WTC11 (cell line): ENCODE measurements at regions not wholly inside any gene's neighbourhood (a gene's known extent, or its start where the extent isn't known, plus 50 kb on each side); places are given as distances from the start of the nearest gene placed in this dataset.

Source experiments
- ATAC-seq: fragments of 200-7000 bp; cut with Tn5 transposase; 2 replicates; pipeline ENCODE4 v1.10.0; 2021; ENCODE audit warnings: mild to moderate bottlenecking, moderate library complexity
- CTCF ChIA-PET: fragments of 300-600 bp; sonication (Branson Sonifier 250); formaldehyde crosslinking; loops from one replicate; lab custom pipeline; 2021; ENCODE audit warnings: antibody characterized with exemption; lab: Charles Lee
- POLR2A ChIA-PET: fragments of 350-600 bp; sonication (Branson Sonifier 250); formaldehyde crosslinking; loops from one replicate; lab custom pipeline; 2021; ENCODE audit warnings: antibody characterized with exemption; lab: Charles Lee
- DNase-seq: peaks from one replicate; pipeline ENCODE4 v3.0.0; 2021; ENCODE audit warnings: low spot score
- H3K27ac Mint-ChIP-seq: 2 replicates; pipeline ENCODE4 v1.8.0; 2021; ENCODE audit warnings: mixed read lengths
- H3K27me3 Mint-ChIP-seq: 2 replicates; pipeline ENCODE4 v1.8.0; 2021; ENCODE audit warnings: low read depth, mild to moderate bottlenecking, moderate library complexity, mixed read lengths
- H3K36me3 Mint-ChIP-seq: 2 replicates; pipeline ENCODE4 v1.8.0; 2021; ENCODE audit warnings: mixed read lengths
- H3K4me1 Mint-ChIP-seq: 2 replicates; pipeline ENCODE4 v1.8.0; 2022; ENCODE audit warnings: mixed read lengths
- H3K4me3 Mint-ChIP-seq: 2 replicates; pipeline ENCODE4 v1.8.0; 2021; ENCODE audit warnings: mild to moderate bottlenecking, moderate library complexity, mixed read lengths
- H3K9me3 Mint-ChIP-seq: 2 replicates; pipeline ENCODE4 v1.8.0; 2021; ENCODE audit warnings: mixed read lengths
- ATF6 ChIP-seq: sonication (generic); formaldehyde crosslinking; IDR thresholded peaks from 2 replicates; pipeline ENCODE4 v1.8.1; 2023; ENCODE audit warnings: mild to moderate bottlenecking, missing genetic modification reagents
- E2F5 ChIP-seq: sonication (generic); formaldehyde crosslinking; IDR thresholded peaks from 2 replicates; pipeline ENCODE4 v1.8.1; 2022; ENCODE audit warnings: mild to moderate bottlenecking, moderate library complexity, missing genetic modification reagents
- ERG ChIP-seq: fragments of 250-450 bp; sonication (Bioruptor Pico); IDR thresholded peaks from 2 replicates; pipeline ENCODE4 v1.8.0; 2021; ENCODE audit warnings: mild to moderate bottlenecking
- FOXP1 ChIP-seq: sonication (generic); formaldehyde crosslinking; IDR thresholded peaks from 2 replicates; pipeline ENCODE4 v1.8.0; 2022; ENCODE audit warnings: missing genetic modification reagents, mild to moderate bottlenecking, moderate library complexity, borderline replicate concordance
- GABPB1 ChIP-seq: sonication (generic); formaldehyde crosslinking; IDR thresholded peaks from 2 replicates; pipeline ENCODE4 v1.8.1; 2023; ENCODE audit warnings: mild to moderate bottlenecking, missing genetic modification reagents
- GTF2I ChIP-seq: fragments of 250-450 bp; sonication (Bioruptor Pico); conservative IDR thresholded peaks from 2 replicates; pipeline ENCODE4 v1.4.0; 2021; ENCODE audit warnings: mild to moderate bottlenecking
- MYBL2 ChIP-seq: sonication (generic); formaldehyde crosslinking; IDR thresholded peaks from 2 replicates; pipeline ENCODE4 v1.8.1; 2023; ENCODE audit warnings: mild to moderate bottlenecking, moderate library complexity, missing genetic modification reagents
- NFATC4 ChIP-seq: fragments of 250-450 bp; sonication (Bioruptor Pico); IDR thresholded peaks from 2 replicates; pipeline ENCODE4 v1.9.0; 2021; ENCODE audit warnings: mild to moderate bottlenecking
- OVOL2 ChIP-seq: fragments of 250-450 bp; sonication (Bioruptor Pico); IDR thresholded peaks from 2 replicates; pipeline ENCODE4 v1.9.0; 2021; ENCODE audit warnings: mild to moderate bottlenecking, borderline replicate concordance
- PRDM15 ChIP-seq: sonication (generic); formaldehyde crosslinking; IDR thresholded peaks from 2 replicates; pipeline ENCODE4 v1.8.0; 2022; ENCODE audit warnings: missing genetic modification reagents
- SMAD3 ChIP-seq: sonication (generic); formaldehyde crosslinking; IDR thresholded peaks from 2 replicates; pipeline ENCODE4 v1.8.0; 2022; ENCODE audit warnings: missing genetic modification reagents, mild to moderate bottlenecking, borderline replicate concordance
- SOX15 ChIP-seq: fragments of 250-450 bp; sonication (Bioruptor Pico); IDR thresholded peaks from 2 replicates; pipeline ENCODE4 v1.9.0; 2021; ENCODE audit warnings: mild to moderate bottlenecking
- ZNF138 ChIP-seq: sonication (generic); formaldehyde crosslinking; conservative IDR thresholded peaks from 2 replicates; pipeline ENCODE4 v1.8.1; 2022; ENCODE audit warnings: mild to moderate bottlenecking, moderate library complexity, missing genetic modification reagents
- ZNF219 ChIP-seq: sonication (generic); formaldehyde crosslinking; IDR thresholded peaks from 2 replicates; pipeline ENCODE4 v1.8.0; 2023; ENCODE audit warnings: missing genetic modification reagents, mild to moderate bottlenecking, borderline replicate concordance
- ZNF396 ChIP-seq: fragments of 250-450 bp; sonication (Bioruptor Pico); IDR thresholded peaks from 2 replicates; pipeline ENCODE4 v1.8.0; 2021; ENCODE audit warnings: mild to moderate bottlenecking, moderate library complexity, borderline replicate concordance
- ZNF423 ChIP-seq: fragments of 250-450 bp; sonication (Bioruptor Pico); IDR thresholded peaks from 2 replicates; pipeline ENCODE4 v2.1.2; 2022; ENCODE audit warnings: mild to moderate bottlenecking, moderate library complexity
- TF ChIP-seq, protein P1 (sequence below): sonication (generic); formaldehyde crosslinking; IDR thresholded peaks from 2 replicates; pipeline ENCODE4 v1.8.1; 2023; ENCODE audit warnings: mild to moderate bottlenecking, missing genetic modification reagents
- TF ChIP-seq, protein P2 (sequence below): sonication (generic); formaldehyde crosslinking; IDR thresholded peaks from 2 replicates; pipeline ENCODE4 v1.8.1; 2022; ENCODE audit warnings: low read depth, missing genetic modification reagents, borderline replicate concordance
- TF ChIP-seq, protein P3 (sequence below): sonication (generic); formaldehyde crosslinking; IDR thresholded peaks from 2 replicates; pipeline ENCODE4 v1.8.0; 2022; ENCODE audit warnings: mild to moderate bottlenecking, missing genetic modification reagents
- TF ChIP-seq, protein P4 (sequence below): sonication (generic); formaldehyde crosslinking; IDR thresholded peaks from 2 replicates; pipeline ENCODE4 v1.8.1; 2022; ENCODE audit warnings: low read depth, mild to moderate bottlenecking, moderate library complexity, missing genetic modification reagents, borderline replicate concordance
- TF ChIP-seq, protein P5 (sequence below): sonication (generic); formaldehyde crosslinking; IDR thresholded peaks from 2 replicates; pipeline ENCODE4 v1.8.1; 2022; ENCODE audit warnings: missing genetic modification reagents, borderline replicate concordance

DNA sequence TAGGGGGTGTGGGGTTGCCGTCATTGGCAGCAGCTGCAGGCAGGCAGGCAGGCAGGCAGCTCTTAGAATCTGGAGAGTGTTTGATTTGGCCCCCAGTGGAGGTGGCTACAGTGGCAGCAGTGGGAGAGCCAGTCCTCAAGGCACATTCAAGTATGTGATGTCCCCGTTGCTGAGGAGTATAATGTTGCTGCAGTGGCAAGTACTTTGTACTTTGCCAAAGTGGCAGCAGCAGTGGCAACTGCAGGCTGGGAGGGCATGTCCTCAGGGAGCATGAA lies 147.1 kb downstream of the PAPOLA start (continued):
- no peak for TF ChIP-seq ERG
- no peak for TF ChIP-seq GABPB1 (CRISPR knock-in tag)
- TF ChIP-seq, protein P1, sequence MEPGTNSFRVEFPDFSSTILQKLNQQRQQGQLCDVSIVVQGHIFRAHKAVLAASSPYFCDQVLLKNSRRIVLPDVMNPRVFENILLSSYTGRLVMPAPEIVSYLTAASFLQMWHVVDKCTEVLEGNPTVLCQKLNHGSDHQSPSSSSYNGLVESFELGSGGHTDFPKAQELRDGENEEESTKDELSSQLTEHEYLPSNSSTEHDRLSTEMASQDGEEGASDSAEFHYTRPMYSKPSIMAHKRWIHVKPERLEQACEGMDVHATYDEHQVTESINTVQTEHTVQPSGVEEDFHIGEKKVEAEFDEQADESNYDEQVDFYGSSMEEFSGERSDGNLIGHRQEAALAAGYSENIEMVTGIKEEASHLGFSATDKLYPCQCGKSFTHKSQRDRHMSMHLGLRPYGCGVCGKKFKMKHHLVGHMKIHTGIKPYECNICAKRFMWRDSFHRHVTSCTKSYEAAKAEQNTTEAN (CRISPR knock-in tag), result no peak
- TF ChIP-seq ZNF219 (CRISPR knock-in tag), result no peak
- TF ChIP-seq NFATC4 (CRISPR knock-in tag), result no peak
- TF ChIP-seq SMAD3, result no peak
- TF ChIP-seq PRDM15, result no peak
- TF ChIP-seq E2F5 (CRISPR knock-in tag), result no peak
- no peak for TF ChIP-seq GTF2I
- TF ChIP-seq, protein P2, sequence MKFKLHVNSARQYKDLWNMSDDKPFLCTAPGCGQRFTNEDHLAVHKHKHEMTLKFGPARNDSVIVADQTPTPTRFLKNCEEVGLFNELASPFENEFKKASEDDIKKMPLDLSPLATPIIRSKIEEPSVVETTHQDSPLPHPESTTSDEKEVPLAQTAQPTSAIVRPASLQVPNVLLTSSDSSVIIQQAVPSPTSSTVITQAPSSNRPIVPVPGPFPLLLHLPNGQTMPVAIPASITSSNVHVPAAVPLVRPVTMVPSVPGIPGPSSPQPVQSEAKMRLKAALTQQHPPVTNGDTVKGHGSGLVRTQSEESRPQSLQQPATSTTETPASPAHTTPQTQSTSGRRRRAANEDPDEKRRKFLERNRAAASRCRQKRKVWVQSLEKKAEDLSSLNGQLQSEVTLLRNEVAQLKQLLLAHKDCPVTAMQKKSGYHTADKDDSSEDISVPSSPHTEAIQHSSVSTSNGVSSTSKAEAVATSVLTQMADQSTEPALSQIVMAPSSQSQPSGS (CRISPR knock-in tag), result no peak
- TF ChIP-seq, protein P3, sequence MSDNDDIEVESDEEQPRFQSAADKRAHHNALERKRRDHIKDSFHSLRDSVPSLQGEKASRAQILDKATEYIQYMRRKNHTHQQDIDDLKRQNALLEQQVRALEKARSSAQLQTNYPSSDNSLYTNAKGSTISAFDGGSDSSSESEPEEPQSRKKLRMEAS, result no peak
- TF ChIP-seq, protein P4, sequence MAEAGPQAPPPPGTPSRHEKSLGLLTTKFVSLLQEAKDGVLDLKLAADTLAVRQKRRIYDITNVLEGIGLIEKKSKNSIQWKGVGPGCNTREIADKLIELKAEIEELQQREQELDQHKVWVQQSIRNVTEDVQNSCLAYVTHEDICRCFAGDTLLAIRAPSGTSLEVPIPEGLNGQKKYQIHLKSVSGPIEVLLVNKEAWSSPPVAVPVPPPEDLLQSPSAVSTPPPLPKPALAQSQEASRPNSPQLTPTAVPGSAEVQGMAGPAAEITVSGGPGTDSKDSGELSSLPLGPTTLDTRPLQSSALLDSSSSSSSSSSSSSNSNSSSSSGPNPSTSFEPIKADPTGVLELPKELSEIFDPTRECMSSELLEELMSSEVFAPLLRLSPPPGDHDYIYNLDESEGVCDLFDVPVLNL (CRISPR knock-in tag), result no peak

- H3K27ac Mint-ChIP-seq, result no peak overlapping the region
- POLR2A ChIA-PET, result no interaction called here
- CTCF ChIA-PET, result no interaction called here
- no peak for ATAC-seq
- H3K27me3 Mint-ChIP-seq, result no peaks in the 10 kb centered on the region
- H3K36me3 Mint-ChIP-seq, result no peaks in the 10 kb centered on the region
- H3K4me3 Mint-ChIP-seq, result no peak overlapping the region
- no peaks in the 10 kb centered on the region for H3K4me1 Mint-ChIP-seq
- DNase-seq, result no peak
- peaks cover 4% of the 10 kb centered on the region for H3K9me3 Mint-ChIP-seq
- TF ChIP-seq ZNF396 (no peak), FOXP1 (no peak), ZNF138 (CRISPR knock-in tag) (no peak), ZNF423 (CRISPR knock-in tag) (no peak), NFATC4 (CRISPR knock-in tag) (no peak), ATF6 (no peak), OVOL2 (CRISPR knock-in tag) (no peak), SOX15 (CRISPR knock-in tag) (no peak), MYBL2 (CRISPR knock-in tag) (no peak)
- TF ChIP-seq, protein P5, sequence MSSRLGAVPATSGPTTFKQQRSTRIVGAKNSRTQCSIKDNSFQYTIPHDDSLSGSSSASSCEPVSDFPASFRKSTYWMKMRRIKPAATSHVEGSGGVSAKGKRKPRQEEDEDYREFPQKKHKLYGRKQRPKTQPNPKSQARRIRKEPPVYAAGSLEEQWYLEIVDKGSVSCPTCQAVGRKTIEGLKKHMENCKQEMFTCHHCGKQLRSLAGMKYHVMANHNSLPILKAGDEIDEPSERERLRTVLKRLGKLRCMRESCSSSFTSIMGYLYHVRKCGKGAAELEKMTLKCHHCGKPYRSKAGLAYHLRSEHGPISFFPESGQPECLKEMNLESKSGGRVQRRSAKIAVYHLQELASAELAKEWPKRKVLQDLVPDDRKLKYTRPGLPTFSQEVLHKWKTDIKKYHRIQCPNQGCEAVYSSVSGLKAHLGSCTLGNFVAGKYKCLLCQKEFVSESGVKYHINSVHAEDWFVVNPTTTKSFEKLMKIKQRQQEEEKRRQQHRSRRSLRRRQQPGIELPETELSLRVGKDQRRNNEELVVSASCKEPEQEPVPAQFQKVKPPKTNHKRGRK (CRISPR knock-in tag), result no peak
- TF ChIP-seq, protein P1 (CRISPR knock-in tag), result no peak
Observed at GRCh38 chr14:96653597-96653996, 143.6 kb upstream of the VRK1 start.
